ENCODE measurements at regions not wholly inside any gene's neighbourhood (a gene's known extent, or its start where the extent isn't known, plus 50 kb on each side); places are given as distances from the start of the nearest gene placed in this dataset.

GRCh38 chr16:49158029-49158642, 123.5 kb downstream of the CBLN1 start:
- no peaks in the 10 kb centered on the region for H3K9me3 Mint-ChIP-seq
- no peaks in the 10 kb centered on the region for H3K27me3 Mint-ChIP-seq

GRCh38 chr16:49150341-49150740, 131.3 kb downstream of the CBLN1 start:
- DNase-seq (ENCODE audit: extremely low spot score, unreplicated experiment): no peak
- no peak overlapping the region for H3K4me3 Mint-ChIP-seq
- no peaks in the 10 kb centered on the region for H3K9me3 Mint-ChIP-seq
- H3K4me1 Mint-ChIP-seq (ENCODE audit: unreplicated experiment): no peaks in the 10 kb centered on the region
- H3K36me3 Mint-ChIP-seq: no peaks in the 10 kb centered on the region
- H3K27me3 Mint-ChIP-seq: peaks cover 7% of the 10 kb centered on the region
- no peak overlapping the region for H3K27ac Mint-ChIP-seq
- no peak for TF ChIP-seq CTCF (conservative IDR thresholded peaks at IDR 0.05)

More at GRCh38 chr16:49158029-49158642, 123.5 kb downstream of the CBLN1 start:
- Mint-ChIP-seq H3K4me1 (ENCODE audit: unreplicated experiment) (no peaks in the 10 kb centered on the region), H3K4me3 (no peak overlapping the region), H3K36me3 (no peaks in the 10 kb centered on the region), H3K27ac (no peak overlapping the region)
- DNase-seq (ENCODE audit: extremely low spot score, unreplicated experiment): no peak
- TF ChIP-seq CTCF (conservative IDR thresholded peaks at IDR 0.05): no peak

GRCh38 chr16:49148410-49148809, 133.2 kb downstream of the CBLN1 start:
- DNase-seq (ENCODE audit: extremely low spot score, unreplicated experiment): no peak
- H3K27me3 Mint-ChIP-seq: peaks cover 7% of the 10 kb centered on the region

GRCh38 chr16:49140618-49141017, 141.0 kb downstream of the CBLN1 start:
- Mint-ChIP-seq H3K4me3 (no peak overlapping the region), H3K9me3 (no peaks in the 10 kb centered on the region), H3K4me1 (ENCODE audit: unreplicated experiment) (no peaks in the 10 kb centered on the region), H3K36me3 (no peaks in the 10 kb centered on the region), H3K27ac (no peak overlapping the region), H3K27me3 (peaks cover 15% of the 10 kb centered on the region)
- DNase-seq (ENCODE audit: extremely low spot score, unreplicated experiment): no peak
- no peak for TF ChIP-seq CTCF (conservative IDR thresholded peaks at IDR 0.05)

More at GRCh38 chr16:49148410-49148809, 133.2 kb downstream of the CBLN1 start:
- Mint-ChIP-seq H3K36me3 (no peaks in the 10 kb centered on the region), H3K4me1 (ENCODE audit: unreplicated experiment) (no peaks in the 10 kb centered on the region), H3K4me3 (no peak overlapping the region), H3K27ac (no peak overlapping the region), H3K9me3 (no peaks in the 10 kb centered on the region)
- TF ChIP-seq CTCF (conservative IDR thresholded peaks at IDR 0.05): no peak

GRCh38 chr16:49130397-49130796, 151.2 kb downstream of the CBLN1 start:
- Mint-ChIP-seq H3K4me1 (ENCODE audit: unreplicated experiment) (no peaks in the 10 kb centered on the region), H3K9me3 (no peaks in the 10 kb centered on the region), H3K4me3 (no peak overlapping the region), H3K27ac (no peak overlapping the region), H3K36me3 (no peaks in the 10 kb centered on the region), H3K27me3 (peaks cover 13% of the 10 kb centered on the region)
- DNase-seq (ENCODE audit: extremely low spot score, unreplicated experiment): no peak
- TF ChIP-seq CTCF (conservative IDR thresholded peaks at IDR 0.05): no peak

GRCh38 chr16:49129935-49130334, 151.7 kb downstream of the CBLN1 start:
- H3K27ac Mint-ChIP-seq: no peak overlapping the region
- no peaks in the 10 kb centered on the region for H3K36me3 Mint-ChIP-seq

More at GRCh38 chr16:49129935-49130334, 151.7 kb downstream of the CBLN1 start:
- Mint-ChIP-seq H3K4me3 (no peak overlapping the region), H3K27me3 (peaks cover 14% of the 10 kb centered on the region), H3K9me3 (no peaks in the 10 kb centered on the region), H3K4me1 (ENCODE audit: unreplicated experiment) (no peaks in the 10 kb centered on the region)
- no peak for DNase-seq (ENCODE audit: extremely low spot score, unreplicated experiment)
- no peak for TF ChIP-seq CTCF (conservative IDR thresholded peaks at IDR 0.05)

Data from type B pancreatic cell (in vitro differentiated cells).